ENCODE measurements at regions not wholly inside any gene's neighbourhood (a gene's known extent, or its start where the extent isn't known, plus 50 kb on each side); places are given as distances from the start of the nearest gene placed in this dataset.

GRCh38 chr1:13983393-13983792 is 283.4 kb downstream of the PRDM2 start:
- ATAC-seq (no peak), DNase-seq (no peak)
- peaks cover 0 to 5% (median 0%) of the 10 kb centered on the region in 7 donors for H3K27me3 ChIP-seq
- no peak overlapping the region for H3K4me3 ChIP-seq
- 88 to 89% methylated on average over 17 of the region's 17 CpGs for WGBS, 2 donors
- peaks cover 0 to 13% (median 0%) of the 10 kb centered on the region in 11 donors for H3K9me3 ChIP-seq
- no peaks in the 10 kb centered on the region for H3K36me3 ChIP-seq
- intact Hi-C loops (cut with DNase I): no loop called here
- no peak overlapping the region for H3K27ac ChIP-seq
- H3K4me1 ChIP-seq: no peaks in the 10 kb centered on the region
- TF ChIP-seq CTCF (IDR thresholded peaks at IDR 0.05): no peak

GRCh38 chr1:13990939-13991338 is 291.0 kb downstream of the PRDM2 start:
- intact Hi-C loops (cut with DNase I): no loop called here
- no peak for ATAC-seq

GRCh38 chr1:13992489-13993285 is 292.7 kb downstream of the PRDM2 start:
- no peaks in the 10 kb centered on the region for H3K4me1 ChIP-seq
- H3K4me3 ChIP-seq: no peak overlapping the region
- no peak for DNase-seq
- peaks cover 0 to 16% (median 0%) of the 10 kb centered on the region in 11 donors for H3K9me3 ChIP-seq
- H3K27me3 ChIP-seq: peaks cover 0 to 20% (median 0%) of the 10 kb centered on the region in 7 donors
- no peaks in the 10 kb centered on the region for H3K36me3 ChIP-seq
- no peak for TF ChIP-seq CTCF (IDR thresholded peaks at IDR 0.05)
- WGBS, 2 donors: 44 to 48% methylated on average over 5 of the region's 5 CpGs
- intact Hi-C loops (cut with DNase I): no loop called here
- ATAC-seq: no peak
- H3K27ac ChIP-seq: no peak overlapping the region

More at GRCh38 chr1:13990939-13991338, 291.0 kb downstream of the PRDM2 start:
- WGBS, 2 donors: 77 to 79% methylated on average over 5 of the region's 5 CpGs
- no peak for DNase-seq
- H3K4me1 ChIP-seq: no peaks in the 10 kb centered on the region
- no peak overlapping the region for H3K27ac ChIP-seq
- H3K4me3 ChIP-seq: no peak overlapping the region
- TF ChIP-seq CTCF (IDR thresholded peaks at IDR 0.05): no peak
- H3K36me3 ChIP-seq: no peaks in the 10 kb centered on the region
- H3K27me3 ChIP-seq: peaks cover 0 to 20% (median 0%) of the 10 kb centered on the region in 7 donors
- peaks cover 0 to 13% (median 0%) of the 10 kb centered on the region in 11 donors for H3K9me3 ChIP-seq

GRCh38 chr1:13994386-13994785 is 294.4 kb downstream of the PRDM2 start:
- intact Hi-C loops (cut with DNase I): no loop called here
- Histone ChIP-seq H3K4me3 (no peak overlapping the region), H3K9me3 (peaks cover 0 to 31% (median 8%) of the 10 kb centered on the region in 11 donors), H3K4me1 (no peaks in the 10 kb centered on the region), H3K27ac (no peak overlapping the region), H3K36me3 (no peaks in the 10 kb centered on the region), H3K27me3 (peaks cover 0 to 20% (median 0%) of the 10 kb centered on the region in 7 donors)
- ATAC-seq (no peak), DNase-seq (no peak)
- 34 to 47% methylated on average over 1 of the region's 1 CpG for WGBS, 2 donors
- no peak for TF ChIP-seq CTCF (IDR thresholded peaks at IDR 0.05)

All from heart right ventricle (tissue), 16 donors.